Epithelial cell of esophagus (primary cell): ENCODE measurements at regions not wholly inside any gene's neighbourhood (a gene's known extent, or its start where the extent isn't known, plus 50 kb on each side); places are given as distances from the start of the nearest gene placed in this dataset.
A peak's percentile ranks its signal among the peaks of the same experiment; 100 is the strongest.
"Not testable (repeated sequence)": the region's sequence is repeated elsewhere in the genome, so short reads cannot be mapped to it uniquely, and the experiment has no call there.

Source experiments
- DNase-seq: peaks from one replicate; pipeline ENCODE4 v3.0.0; 2010; ENCODE audit warnings: low read depth
- H3K4me3 ChIP-seq: 2 replicates; pipeline ENCODE4 v1.5.1; 2011; ENCODE audit warnings: mild to moderate bottlenecking, low read length, control low read depth
- CTCF ChIP-seq: IDR thresholded peaks from 2 replicates; pipeline ENCODE4 v1.5.1; 2011; ENCODE audit warnings: low read depth, mild to moderate bottlenecking, low read length, control low read depth, inconsistent platforms; ENCODE audit not compliant: insufficient read depth; ENCODE audit errors: missing control alignments

GRCh38 chr9:73327149-73327548 lies 175.5 kb downstream of the ANXA1 start:
- no peak for DNase-seq
- no peak overlapping the region for H3K4me3 ChIP-seq
- TF ChIP-seq CTCF: no peak

DNA sequence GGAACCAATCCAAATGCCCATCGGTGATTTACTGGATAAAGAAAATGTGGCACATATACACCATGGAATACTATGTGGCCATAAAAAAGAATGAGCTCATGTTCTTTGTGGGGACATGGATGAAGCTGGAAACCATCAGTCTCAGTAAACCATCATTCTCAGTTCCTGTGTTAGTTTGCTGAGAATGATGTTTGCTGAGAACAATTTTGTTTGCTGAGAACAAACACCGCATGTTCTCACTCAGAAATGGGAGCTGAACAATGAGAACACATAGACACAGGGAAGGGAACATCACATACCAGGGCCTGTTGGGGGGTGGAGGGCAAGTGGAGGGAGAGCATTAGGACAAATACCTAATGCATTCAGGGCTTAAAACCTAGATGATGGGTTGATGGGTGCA lies 185.5 kb downstream of the ANXA1 start:
- not testable (repeated sequence) for H3K4me3 ChIP-seq, DNase-seq

- no peak for TF ChIP-seq CTCF
- no peak overlapping the region for H3K4me3 ChIP-seq
- no peak for DNase-seq
Measured at GRCh38 chr9:73344060-73344459, 192.4 kb downstream of the ANXA1 start.

- TF ChIP-seq CTCF: no peak
- no peak overlapping the region for H3K4me3 ChIP-seq
- DNase-seq: no peak
Measured at GRCh38 chr9:73347123-73347522, 195.5 kb downstream of the ANXA1 start.

DNA sequence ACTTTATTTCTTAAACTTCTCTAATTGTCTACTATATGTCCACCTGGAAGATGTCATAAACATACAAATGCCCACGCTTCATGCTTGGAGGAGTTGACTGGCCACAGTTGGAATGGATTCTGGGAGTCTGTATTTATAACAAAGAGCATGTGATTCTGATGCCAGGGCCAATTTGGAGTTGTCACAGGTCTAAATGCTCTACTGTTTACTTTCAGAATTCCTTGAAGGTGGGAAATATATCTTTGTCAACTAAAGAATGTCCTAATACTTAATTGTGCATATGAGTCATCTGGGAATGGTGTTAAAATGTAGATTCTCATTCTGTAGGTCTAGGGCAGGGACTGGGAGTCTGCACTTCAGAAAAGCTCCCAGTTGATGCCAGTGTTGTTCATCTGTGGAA lies 196.1 kb downstream of the ANXA1 start:
- no peak overlapping the region for H3K4me3 ChIP-seq
- no peak for TF ChIP-seq CTCF
- DNase-seq: peak; percentile 3

GRCh38 chr9:73348471-73348870 lies 196.8 kb downstream of the ANXA1 start:
- peak; percentile 51 for DNase-seq
- no peak overlapping the region for H3K4me3 ChIP-seq
- TF ChIP-seq CTCF: no peak

DNA sequence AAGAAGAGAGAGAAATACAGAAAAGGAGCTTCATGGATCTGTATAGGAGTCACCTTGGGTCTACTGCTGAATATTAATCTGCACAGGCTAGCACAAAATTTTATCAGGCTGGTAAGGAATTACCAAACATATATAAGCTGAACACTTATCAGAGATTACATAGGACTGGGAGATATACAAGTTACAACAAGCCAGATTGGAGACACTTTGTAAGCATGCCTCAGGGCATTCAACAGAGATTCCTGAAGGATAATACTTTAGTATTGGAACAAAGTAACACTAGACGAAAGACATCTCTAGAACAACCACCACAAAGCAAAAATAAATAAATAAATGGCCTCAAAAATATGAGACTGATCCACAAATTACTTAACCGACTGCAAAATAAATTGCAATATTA lies 197.8 kb downstream of the ANXA1 start:
- TF ChIP-seq CTCF: no peak

GRCh38 chr9:73357607-73358006 lies 205.9 kb downstream of the ANXA1 start:
- TF ChIP-seq CTCF: no peak
- no peak overlapping the region for H3K4me3 ChIP-seq
- no peak for DNase-seq

More for the DNA sequence above, 197.8 kb downstream of the ANXA1 start:
- DNase-seq: peak; percentile 51
- H3K4me3 ChIP-seq: no peak overlapping the region
